ENCODE measurements at regions not wholly inside any gene's neighbourhood (a gene's known extent, or its start where the extent isn't known, plus 50 kb on each side); places are given as distances from the start of the nearest gene placed in this dataset.

GRCh38 chr6:120632975-120633374 is 701.3 kb downstream of the TBC1D32 start:
- Mint-ChIP-seq H3K4me1 (no peaks in the 10 kb centered on the region), H3K27ac (no peak overlapping the region), H3K9me3 (peaks cover 3 to 18% (median 4%) of the 10 kb centered on the region in 5 donors), H3K36me3 (no peaks in the 10 kb centered on the region), H3K4me3 (no peak overlapping the region), H3K27me3 (no peaks in the 10 kb centered on the region)
- H3K4me1 ChIP-seq (ENCODE audit: insufficient read depth, low read length): no peaks in the 10 kb centered on the region
- no peak overlapping the region for H3K4me3 ChIP-seq (ENCODE audit: low read length)
- no peaks in the 10 kb centered on the region for H3K9me3 ChIP-seq (ENCODE audit: low read length)
- ChIA-PET CTCF (no interaction called here), POLR2A (no interaction called here)
- DNase-seq: no peak
- H3K27me3 ChIP-seq (ENCODE audit: insufficient read depth, low read length, poor library complexity, severe bottlenecking): no peaks in the 10 kb centered on the region
- no peak overlapping the region for H3K27ac ChIP-seq (ENCODE audit: low read depth, low read length)
- no peaks in the 10 kb centered on the region for H3K36me3 ChIP-seq (ENCODE audit: insufficient read depth, low read length)

- Histone ChIP-seq H3K27ac (ENCODE audit: low read depth, low read length) (no peak overlapping the region), H3K27me3 (ENCODE audit: insufficient read depth, low read length, poor library complexity, severe bottlenecking) (no peaks in the 10 kb centered on the region), H3K4me3 (ENCODE audit: low read length) (no peak overlapping the region), H3K9me3 (ENCODE audit: low read length) (no peaks in the 10 kb centered on the region), H3K4me1 (ENCODE audit: insufficient read depth, low read length) (no peaks in the 10 kb centered on the region), H3K36me3 (ENCODE audit: insufficient read depth, low read length) (no peaks in the 10 kb centered on the region)
- no peak for DNase-seq
- Mint-ChIP-seq H3K4me3 (no peak overlapping the region), H3K36me3 (no peaks in the 10 kb centered on the region), H3K9me3 (peaks cover 0 to 10% (median 4%) of the 10 kb centered on the region in 5 donors), H3K27me3 (no peaks in the 10 kb centered on the region), H3K4me1 (no peaks in the 10 kb centered on the region), H3K27ac (no peak overlapping the region)
- ChIA-PET CTCF (no interaction called here), POLR2A (no interaction called here)
Measured at GRCh38 chr6:120627612-120628011, 706.7 kb downstream of the TBC1D32 start.

- Mint-ChIP-seq H3K4me3 (no peak overlapping the region), H3K27me3 (no peaks in the 10 kb centered on the region), H3K36me3 (no peaks in the 10 kb centered on the region), H3K27ac (no peak overlapping the region), H3K4me1 (no peaks in the 10 kb centered on the region), H3K9me3 (peaks cover 0 to 19% (median 0%) of the 10 kb centered on the region in 5 donors)
- CTCF ChIA-PET: no interaction called here
- Histone ChIP-seq H3K27ac (ENCODE audit: low read depth, low read length) (no peak overlapping the region), H3K9me3 (ENCODE audit: low read length) (no peaks in the 10 kb centered on the region), H3K27me3 (ENCODE audit: insufficient read depth, low read length, poor library complexity, severe bottlenecking) (no peaks in the 10 kb centered on the region), H3K4me1 (ENCODE audit: insufficient read depth, low read length) (no peaks in the 10 kb centered on the region), H3K4me3 (ENCODE audit: low read length) (no peak overlapping the region), H3K36me3 (ENCODE audit: insufficient read depth, low read length) (no peaks in the 10 kb centered on the region)
- no peak for DNase-seq
- POLR2A ChIA-PET: no interaction called here
Measured at GRCh38 chr6:120622127-120622631, 712.1 kb downstream of the TBC1D32 start.

GRCh38 chr6:120620900-120621299 is 713.4 kb downstream of the TBC1D32 start:
- no peak overlapping the region for H3K4me3 Mint-ChIP-seq
- H3K4me3 ChIP-seq (ENCODE audit: low read length): no peak overlapping the region
- no peaks in the 10 kb centered on the region for H3K36me3 Mint-ChIP-seq
- POLR2A ChIA-PET: no interaction called here
- no peaks in the 10 kb centered on the region for H3K27me3 ChIP-seq (ENCODE audit: insufficient read depth, low read length, poor library complexity, severe bottlenecking)
- peaks cover 0 to 11% (median 2%) of the 10 kb centered on the region in 5 donors for H3K9me3 Mint-ChIP-seq
- no peaks in the 10 kb centered on the region for H3K36me3 ChIP-seq (ENCODE audit: insufficient read depth, low read length)
- H3K27me3 Mint-ChIP-seq: no peaks in the 10 kb centered on the region
- no peaks in the 10 kb centered on the region for H3K4me1 Mint-ChIP-seq
- H3K27ac Mint-ChIP-seq: no peak overlapping the region
- H3K27ac ChIP-seq (ENCODE audit: low read depth, low read length): no peak overlapping the region
- H3K9me3 ChIP-seq (ENCODE audit: low read length): no peaks in the 10 kb centered on the region
- no peak for DNase-seq
- CTCF ChIA-PET: no interaction called here
- no peaks in the 10 kb centered on the region for H3K4me1 ChIP-seq (ENCODE audit: insufficient read depth, low read length)

- no peak overlapping the region for H3K4me3 Mint-ChIP-seq
- ChIA-PET POLR2A (no interaction called here), CTCF (no interaction called here)
- Histone ChIP-seq H3K27ac (ENCODE audit: low read depth, low read length) (no peak overlapping the region), H3K27me3 (ENCODE audit: insufficient read depth, low read length, poor library complexity, severe bottlenecking) (no peaks in the 10 kb centered on the region), H3K36me3 (ENCODE audit: insufficient read depth, low read length) (no peaks in the 10 kb centered on the region), H3K4me3 (ENCODE audit: low read length) (no peak overlapping the region), H3K4me1 (ENCODE audit: insufficient read depth, low read length) (no peaks in the 10 kb centered on the region), H3K9me3 (ENCODE audit: low read length) (no peaks in the 10 kb centered on the region)
- H3K9me3 Mint-ChIP-seq: peaks cover 0 to 5% (median 2%) of the 10 kb centered on the region in 5 donors
- H3K27me3 Mint-ChIP-seq: no peaks in the 10 kb centered on the region
- no peaks in the 10 kb centered on the region for H3K4me1 Mint-ChIP-seq
- DNase-seq: no peak
- H3K36me3 Mint-ChIP-seq: no peaks in the 10 kb centered on the region
- H3K27ac Mint-ChIP-seq: no peak overlapping the region
Measured at GRCh38 chr6:120615238-120615637, 719.0 kb downstream of the TBC1D32 start.

GRCh38 chr6:120614723-120615122 is 719.6 kb downstream of the TBC1D32 start:
- Mint-ChIP-seq H3K4me1 (no peaks in the 10 kb centered on the region), H3K36me3 (no peaks in the 10 kb centered on the region), H3K4me3 (no peak overlapping the region), H3K9me3 (peaks cover 0 to 7% (median 2%) of the 10 kb centered on the region in 5 donors), H3K27me3 (no peaks in the 10 kb centered on the region), H3K27ac (no peak overlapping the region)
- ChIA-PET CTCF (no interaction called here), POLR2A (no interaction called here)
- no peak for DNase-seq
- no peaks in the 10 kb centered on the region for H3K9me3 ChIP-seq (ENCODE audit: low read length)
- no peaks in the 10 kb centered on the region for H3K36me3 ChIP-seq (ENCODE audit: insufficient read depth, low read length)
- no peak overlapping the region for H3K27ac ChIP-seq (ENCODE audit: low read depth, low read length)
- no peak overlapping the region for H3K4me3 ChIP-seq (ENCODE audit: low read length)
- H3K4me1 ChIP-seq (ENCODE audit: insufficient read depth, low read length): no peaks in the 10 kb centered on the region
- H3K27me3 ChIP-seq (ENCODE audit: insufficient read depth, low read length, poor library complexity, severe bottlenecking): no peaks in the 10 kb centered on the region

- Mint-ChIP-seq H3K9me3 (peaks cover 0 to 4% (median 0%) of the 10 kb centered on the region in 5 donors), H3K27me3 (no peaks in the 10 kb centered on the region), H3K27ac (no peak overlapping the region), H3K36me3 (no peaks in the 10 kb centered on the region), H3K4me1 (no peaks in the 10 kb centered on the region), H3K4me3 (no peak overlapping the region)
- no peak overlapping the region for H3K27ac ChIP-seq (ENCODE audit: low read depth, low read length)
- no peaks in the 10 kb centered on the region for H3K4me1 ChIP-seq (ENCODE audit: insufficient read depth, low read length)
- no peaks in the 10 kb centered on the region for H3K36me3 ChIP-seq (ENCODE audit: insufficient read depth, low read length)
- H3K27me3 ChIP-seq (ENCODE audit: insufficient read depth, low read length, poor library complexity, severe bottlenecking): no peaks in the 10 kb centered on the region
- POLR2A ChIA-PET: no interaction called here
- no peak for DNase-seq
- no peaks in the 10 kb centered on the region for H3K9me3 ChIP-seq (ENCODE audit: low read length)
- CTCF ChIA-PET: no interaction called here
- no peak overlapping the region for H3K4me3 ChIP-seq (ENCODE audit: low read length)
Measured at GRCh38 chr6:120608826-120609225, 725.5 kb downstream of the TBC1D32 start.

GRCh38 chr6:120606743-120607142 is 727.5 kb downstream of the TBC1D32 start:
- no peaks in the 10 kb centered on the region for H3K4me1 ChIP-seq (ENCODE audit: insufficient read depth, low read length)
- no peak overlapping the region for H3K27ac Mint-ChIP-seq
- ChIA-PET CTCF (no interaction called here), POLR2A (no interaction called here)
- peaks cover 0 to 4% (median 0%) of the 10 kb centered on the region in 5 donors for H3K9me3 Mint-ChIP-seq
- no peaks in the 10 kb centered on the region for H3K36me3 ChIP-seq (ENCODE audit: insufficient read depth, low read length)
- H3K27me3 ChIP-seq (ENCODE audit: insufficient read depth, low read length, poor library complexity, severe bottlenecking): no peaks in the 10 kb centered on the region
- H3K27ac ChIP-seq (ENCODE audit: low read depth, low read length): no peak overlapping the region
- H3K4me3 Mint-ChIP-seq: no peak overlapping the region
- no peaks in the 10 kb centered on the region for H3K27me3 Mint-ChIP-seq
- no peaks in the 10 kb centered on the region for H3K4me1 Mint-ChIP-seq
- H3K4me3 ChIP-seq (ENCODE audit: low read length): no peak overlapping the region
- H3K36me3 Mint-ChIP-seq: no peaks in the 10 kb centered on the region
- no peaks in the 10 kb centered on the region for H3K9me3 ChIP-seq (ENCODE audit: low read length)
- DNase-seq: no peak

GRCh38 chr6:120604510-120604909 is 729.8 kb downstream of the TBC1D32 start:
- H3K9me3 ChIP-seq (ENCODE audit: low read length): no peaks in the 10 kb centered on the region
- H3K9me3 Mint-ChIP-seq: peaks cover 0 to 4% (median 0%) of the 10 kb centered on the region in 5 donors
- no peak overlapping the region for H3K27ac Mint-ChIP-seq
- no peaks in the 10 kb centered on the region for H3K36me3 ChIP-seq (ENCODE audit: insufficient read depth, low read length)
- no peaks in the 10 kb centered on the region for H3K27me3 Mint-ChIP-seq
- H3K4me1 ChIP-seq (ENCODE audit: insufficient read depth, low read length): no peaks in the 10 kb centered on the region
- no peaks in the 10 kb centered on the region for H3K4me1 Mint-ChIP-seq
- POLR2A ChIA-PET: no interaction called here
- H3K4me3 Mint-ChIP-seq: no peak overlapping the region
- H3K36me3 Mint-ChIP-seq: no peaks in the 10 kb centered on the region
- DNase-seq: no peak
- H3K27me3 ChIP-seq (ENCODE audit: insufficient read depth, low read length, poor library complexity, severe bottlenecking): no peaks in the 10 kb centered on the region
- CTCF ChIA-PET: no interaction called here
- H3K4me3 ChIP-seq (ENCODE audit: low read length): no peak overlapping the region
- H3K27ac ChIP-seq (ENCODE audit: low read depth, low read length): no peak overlapping the region

Data from CD8-positive, alpha-beta memory T cell (primary cell).